ENCODE measurements at regions not wholly inside any gene's neighbourhood (a gene's known extent, or its start where the extent isn't known, plus 50 kb on each side); places are given as distances from the start of the nearest gene placed in this dataset.
"Not testable (repeated sequence)": the region's sequence is repeated elsewhere in the genome, so short reads cannot be mapped to it uniquely, and the experiment has no call there.

GRCh38 chr3:8436661-8437287 lies 64.8 kb upstream of the LMCD1 start:
- WGBS = 89% methylated on average over 8 of the region's 8 CpGs

DNA sequence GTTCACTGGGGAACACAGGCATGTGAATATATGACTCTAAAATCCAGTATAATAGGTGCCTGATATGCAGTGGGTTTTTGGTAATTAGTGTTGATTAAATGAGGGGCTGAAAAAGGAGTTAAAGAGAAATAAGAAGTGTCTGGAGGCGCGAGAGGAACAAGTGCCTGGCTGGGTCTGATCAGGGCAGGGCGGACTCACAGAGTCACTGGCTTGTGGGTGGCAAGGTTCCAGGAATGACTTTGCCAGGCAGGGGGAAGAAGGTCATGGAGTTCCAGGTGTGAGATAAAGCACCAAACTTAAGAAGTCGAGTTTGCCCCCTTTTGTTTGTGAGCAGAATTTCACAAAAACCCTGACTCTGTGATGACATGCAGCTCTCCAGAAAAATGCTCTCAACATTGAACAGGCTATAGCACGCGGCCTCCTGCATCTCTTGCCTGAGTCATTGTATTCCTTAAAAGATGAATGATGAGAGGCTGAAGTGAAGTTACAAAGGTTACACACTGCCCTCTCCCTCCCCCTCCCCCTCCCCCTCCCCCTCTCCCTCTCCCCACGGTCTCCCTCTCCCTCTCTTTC lies 63.0 kb upstream of the LMCD1 start:
- Histone ChIP-seq H3K36me3 (ENCODE audit: control insufficient read depth in 2 of 2, insufficient read depth in 2 of 2, low read length in 1 of 2) (no peaks in the 10 kb centered on the region), H3K27me3 (ENCODE audit: control insufficient read depth in 2 of 2, insufficient read depth in 1 of 2, low read length in 1 of 2) (no peaks in the 10 kb centered on the region), H3K9me3 (ENCODE audit: control insufficient read depth in 2 of 2, insufficient read depth in 1 of 2, low read length in 1 of 2) (no peaks in the 10 kb centered on the region), H3K4me3 (ENCODE audit: low read length in 2 of 2) (no peak overlapping the region), H3K27ac (ENCODE audit: low read depth in 1 of 2, low read length in 1 of 2) (no peak overlapping the region), H3K4me1 (ENCODE audit: control insufficient read depth in 2 of 2, insufficient read depth in 2 of 2, low read length in 2 of 2) (no peaks in the 10 kb centered on the region)
- no peak for DNase-seq (ENCODE audit: low read depth in 6 of 9, low spot score in 9 of 9)
- 92% methylated on average over 7 of the region's 7 CpGs for WGBS

More at GRCh38 chr3:8436661-8437287, 64.8 kb upstream of the LMCD1 start:
- no peak for DNase-seq (ENCODE audit: low read depth in 6 of 9, low spot score in 9 of 9)
- Histone ChIP-seq H3K4me1 (ENCODE audit: control insufficient read depth in 2 of 2, insufficient read depth in 2 of 2, low read length in 2 of 2) (no peaks in the 10 kb centered on the region), H3K27me3 (ENCODE audit: control insufficient read depth in 2 of 2, insufficient read depth in 1 of 2, low read length in 1 of 2) (no peaks in the 10 kb centered on the region), H3K36me3 (ENCODE audit: control insufficient read depth in 2 of 2, insufficient read depth in 2 of 2, low read length in 1 of 2) (no peaks in the 10 kb centered on the region), H3K4me3 (ENCODE audit: low read length in 2 of 2) (no peak overlapping the region), H3K9me3 (ENCODE audit: control insufficient read depth in 2 of 2, insufficient read depth in 1 of 2, low read length in 1 of 2) (no peaks in the 10 kb centered on the region), H3K27ac (ENCODE audit: low read depth in 1 of 2, low read length in 1 of 2) (no peak overlapping the region)

DNA sequence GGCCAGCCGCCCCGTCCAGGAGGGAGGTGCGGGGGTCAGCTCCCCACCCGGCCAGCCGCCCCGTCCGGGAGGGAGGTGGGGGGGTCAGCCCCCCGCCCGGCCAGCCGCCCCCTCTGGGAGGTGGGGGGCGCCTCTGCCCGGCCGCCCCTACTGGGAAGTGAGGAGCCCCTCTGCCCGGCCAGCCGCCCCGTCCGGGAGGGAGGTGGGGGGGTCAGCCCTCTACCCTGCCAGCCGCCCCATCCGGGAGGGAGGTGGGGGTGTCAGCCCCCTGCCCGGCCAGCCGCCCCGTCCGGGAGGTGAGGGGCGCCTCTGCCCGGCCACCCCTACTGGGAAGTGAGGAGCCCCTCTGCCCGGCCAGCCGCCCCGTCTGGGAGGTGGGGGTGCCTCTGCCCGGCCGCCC lies 61.5 kb upstream of the LMCD1 start:
- not testable (repeated sequence) for H3K27ac ChIP-seq (ENCODE audit: low read depth in 1 of 2, low read length in 1 of 2); H3K9me3 ChIP-seq (ENCODE audit: control insufficient read depth in 2 of 2, insufficient read depth in 1 of 2, low read length in 1 of 2); H3K4me1 ChIP-seq (ENCODE audit: control insufficient read depth in 2 of 2, insufficient read depth in 2 of 2, low read length in 2 of 2); H3K27me3 ChIP-seq (ENCODE audit: control insufficient read depth in 2 of 2, insufficient read depth in 1 of 2, low read length in 1 of 2); DNase-seq (ENCODE audit: low read depth in 6 of 9, low spot score in 9 of 9); H3K36me3 ChIP-seq (ENCODE audit: control insufficient read depth in 2 of 2, insufficient read depth in 2 of 2, low read length in 1 of 2); H3K4me3 ChIP-seq (ENCODE audit: low read length in 2 of 2)
- WGBS = 99% methylated on average over 30 of the region's 30 CpGs

- no peaks in the 10 kb centered on the region for H3K9me3 ChIP-seq (ENCODE audit: control insufficient read depth in 2 of 2, insufficient read depth in 1 of 2, low read length in 1 of 2)
- H3K4me1 ChIP-seq (ENCODE audit: control insufficient read depth in 2 of 2, insufficient read depth in 2 of 2, low read length in 2 of 2) = peaks cover 0 to 6% of the 10 kb centered on the region in 2 donors
- WGBS = 72% methylated on average over 8 of the region's 8 CpGs
- no peak overlapping the region for H3K4me3 ChIP-seq (ENCODE audit: low read length in 2 of 2)
- no peaks in the 10 kb centered on the region for H3K36me3 ChIP-seq (ENCODE audit: control insufficient read depth in 2 of 2, insufficient read depth in 2 of 2, low read length in 1 of 2)
- DNase-seq (ENCODE audit: low read depth in 6 of 9, low spot score in 9 of 9) = peak in 1 of 9 donors; percentile 21
- no peaks in the 10 kb centered on the region for H3K27me3 ChIP-seq (ENCODE audit: control insufficient read depth in 2 of 2, insufficient read depth in 1 of 2, low read length in 1 of 2)
- H3K27ac ChIP-seq (ENCODE audit: low read depth in 1 of 2, low read length in 1 of 2) = no peak overlapping the region
These were observed 59.6 kb upstream of the LMCD1 start for GRCh38 chr3:8441969-8442559.

- no peak overlapping the region for H3K4me3 ChIP-seq (ENCODE audit: low read length in 2 of 2)
- H3K9me3 ChIP-seq (ENCODE audit: control insufficient read depth in 2 of 2, insufficient read depth in 1 of 2, low read length in 1 of 2) = no peaks in the 10 kb centered on the region
- 92% methylated on average over 4 of the region's 4 CpGs for WGBS
- no peak overlapping the region for H3K27ac ChIP-seq (ENCODE audit: low read depth in 1 of 2, low read length in 1 of 2)
- no peaks in the 10 kb centered on the region for H3K27me3 ChIP-seq (ENCODE audit: control insufficient read depth in 2 of 2, insufficient read depth in 1 of 2, low read length in 1 of 2)
- no peak for DNase-seq (ENCODE audit: low read depth in 6 of 9, low spot score in 9 of 9)
- H3K36me3 ChIP-seq (ENCODE audit: control insufficient read depth in 2 of 2, insufficient read depth in 2 of 2, low read length in 1 of 2) = no peaks in the 10 kb centered on the region
- H3K4me1 ChIP-seq (ENCODE audit: control insufficient read depth in 2 of 2, insufficient read depth in 2 of 2, low read length in 2 of 2) = peaks cover 0 to 6% of the 10 kb centered on the region in 2 donors
These were observed 58.5 kb upstream of the LMCD1 start for GRCh38 chr3:8442993-8443650.

- 42% methylated on average over 15 of the region's 15 CpGs for WGBS
- DNase-seq (ENCODE audit: low read depth in 6 of 9, low spot score in 9 of 9) = peak in 2 of 9 donors; percentile 4 to 13
- H3K4me3 ChIP-seq (ENCODE audit: low read length in 2 of 2) = no peak overlapping the region
- peak overlapping the region in 1 of 2 donors; percentile 24 for H3K27ac ChIP-seq (ENCODE audit: low read depth in 1 of 2, low read length in 1 of 2)
- no peaks in the 10 kb centered on the region for H3K9me3 ChIP-seq (ENCODE audit: control insufficient read depth in 2 of 2, insufficient read depth in 1 of 2, low read length in 1 of 2)
- no peaks in the 10 kb centered on the region for H3K27me3 ChIP-seq (ENCODE audit: control insufficient read depth in 2 of 2, insufficient read depth in 1 of 2, low read length in 1 of 2)
- H3K36me3 ChIP-seq (ENCODE audit: control insufficient read depth in 2 of 2, insufficient read depth in 2 of 2, low read length in 1 of 2) = no peaks in the 10 kb centered on the region
- peaks cover 0 to 6% of the 10 kb centered on the region in 2 donors for H3K4me1 ChIP-seq (ENCODE audit: control insufficient read depth in 2 of 2, insufficient read depth in 2 of 2, low read length in 2 of 2)
These were observed 57.5 kb upstream of the LMCD1 start for GRCh38 chr3:8443829-8444791.

DNA sequence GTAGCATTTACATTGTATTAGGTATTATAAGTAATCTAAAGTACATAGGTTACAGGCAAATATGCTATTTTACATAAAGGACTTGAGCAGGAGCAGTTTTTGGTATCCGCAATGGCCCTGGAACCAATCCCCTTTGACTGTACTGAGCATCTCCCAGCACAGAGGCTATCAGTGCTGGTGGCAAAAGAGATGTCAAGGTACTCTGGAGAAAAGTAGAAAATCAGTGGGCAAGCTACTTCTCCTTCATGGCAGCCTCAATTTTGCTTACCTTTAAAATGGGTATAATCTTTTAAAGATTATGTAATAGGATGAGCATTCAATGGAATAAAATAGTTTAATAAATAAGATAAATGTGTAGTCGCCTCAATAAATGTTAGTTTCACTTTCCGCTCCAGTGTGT lies 56.7 kb upstream of the LMCD1 start:
- Histone ChIP-seq H3K27ac (ENCODE audit: low read depth in 1 of 2, low read length in 1 of 2) (no peak overlapping the region), H3K4me1 (ENCODE audit: control insufficient read depth in 2 of 2, insufficient read depth in 2 of 2, low read length in 2 of 2) (peaks cover 0 to 6% of the 10 kb centered on the region in 2 donors), H3K27me3 (ENCODE audit: control insufficient read depth in 2 of 2, insufficient read depth in 1 of 2, low read length in 1 of 2) (no peaks in the 10 kb centered on the region), H3K36me3 (ENCODE audit: control insufficient read depth in 2 of 2, insufficient read depth in 2 of 2, low read length in 1 of 2) (no peaks in the 10 kb centered on the region), H3K4me3 (ENCODE audit: low read length in 2 of 2) (no peak overlapping the region), H3K9me3 (ENCODE audit: control insufficient read depth in 2 of 2, insufficient read depth in 1 of 2, low read length in 1 of 2) (no peaks in the 10 kb centered on the region)
- 98% methylated on average over 3 of the region's 3 CpGs for WGBS
- no peak for DNase-seq (ENCODE audit: low read depth in 6 of 9, low spot score in 9 of 9)

DNA sequence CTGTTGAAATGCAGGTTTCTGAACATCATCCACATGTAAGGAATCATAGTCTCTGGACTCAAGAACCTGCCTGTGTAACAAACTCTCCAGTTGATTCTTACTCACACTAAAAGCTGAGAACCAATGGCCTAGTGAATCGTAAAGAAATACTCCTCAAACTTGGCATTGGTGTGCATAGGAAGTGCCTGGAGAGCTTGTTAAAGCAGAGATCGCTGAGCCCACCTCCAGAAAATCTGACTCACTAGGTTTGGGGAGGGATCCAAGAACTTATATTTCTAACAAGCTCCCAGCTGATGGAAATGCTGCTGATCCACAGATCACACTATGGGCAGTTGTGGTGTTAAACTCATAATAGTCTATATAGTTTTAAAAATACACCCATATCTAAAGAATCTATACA lies 55.8 kb upstream of the LMCD1 start:
- H3K9me3 ChIP-seq (ENCODE audit: control insufficient read depth in 2 of 2, insufficient read depth in 1 of 2, low read length in 1 of 2) = no peaks in the 10 kb centered on the region

More for the DNA sequence above, 55.8 kb upstream of the LMCD1 start:
- peaks cover 0 to 6% of the 10 kb centered on the region in 2 donors for H3K4me1 ChIP-seq (ENCODE audit: control insufficient read depth in 2 of 2, insufficient read depth in 2 of 2, low read length in 2 of 2)
- H3K36me3 ChIP-seq (ENCODE audit: control insufficient read depth in 2 of 2, insufficient read depth in 2 of 2, low read length in 1 of 2) = no peaks in the 10 kb centered on the region
- no peak overlapping the region for H3K27ac ChIP-seq (ENCODE audit: low read depth in 1 of 2, low read length in 1 of 2)
- no peak for DNase-seq (ENCODE audit: low read depth in 6 of 9, low spot score in 9 of 9)
- WGBS = 93% methylated on average over 2 of the region's 2 CpGs
- no peaks in the 10 kb centered on the region for H3K27me3 ChIP-seq (ENCODE audit: control insufficient read depth in 2 of 2, insufficient read depth in 1 of 2, low read length in 1 of 2)
- no peak overlapping the region for H3K4me3 ChIP-seq (ENCODE audit: low read length in 2 of 2)
